ENCODE measurements at regions not wholly inside any gene's neighbourhood (a gene's known extent, or its start where the extent isn't known, plus 50 kb on each side); places are given as distances from the start of the nearest gene placed in this dataset.
"Not testable (repeated sequence)": the region's sequence is repeated elsewhere in the genome, so short reads cannot be mapped to it uniquely, and the experiment has no call there.

- H3K27ac ChIP-seq, result no peak overlapping the region
- DNase-seq, result no peak
- H3K9me3 ChIP-seq (ENCODE audit: severe bottlenecking), result no peaks in the 10 kb centered on the region
- H3K27me3 ChIP-seq (ENCODE audit: insufficient read depth, low read depth, severe bottlenecking), result no peaks in the 10 kb centered on the region
- no peak for TF ChIP-seq CTCF (IDR thresholded peaks at IDR 0.05; ENCODE audit: low read depth, low read length)
- H3K36me3 ChIP-seq, result peaks cover 21% of the 10 kb centered on the region
- H3K4me3 ChIP-seq (ENCODE audit: low read depth, low read length), result no peak overlapping the region
Observed at GRCh38 chr3:124336067-124336656, 344.2 kb upstream of the ROPN1 start.

DNA sequence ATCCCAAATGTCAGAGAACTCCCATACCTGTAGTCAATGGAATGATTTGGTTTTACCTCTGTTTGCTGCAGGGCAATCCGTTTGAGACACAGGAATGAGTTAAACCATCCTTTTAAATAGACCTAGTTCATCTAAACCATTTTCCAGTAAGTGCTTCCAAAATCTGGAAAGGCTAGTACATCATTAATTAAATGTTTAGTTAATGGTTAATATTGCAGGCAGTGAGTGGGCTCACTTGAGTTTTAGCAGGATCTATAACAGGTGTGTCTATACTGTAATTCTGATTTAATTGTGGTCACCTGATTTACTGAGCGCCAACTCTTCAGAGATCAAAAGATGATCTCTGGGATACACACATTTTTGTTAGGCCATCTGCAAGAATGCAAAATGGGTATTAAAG, 353.9 kb upstream of the ROPN1 start:
- Histone ChIP-seq H3K36me3 (peaks cover 3% of the 10 kb centered on the region), H3K9me3 (ENCODE audit: severe bottlenecking) (no peaks in the 10 kb centered on the region), H3K27ac (no peak overlapping the region), H3K27me3 (ENCODE audit: insufficient read depth, low read depth, severe bottlenecking) (no peaks in the 10 kb centered on the region), H3K4me3 (ENCODE audit: low read depth, low read length) (no peak overlapping the region)
- no peak for TF ChIP-seq CTCF (IDR thresholded peaks at IDR 0.05; ENCODE audit: low read depth, low read length)
- DNase-seq, result no peak

GRCh38 chr3:124346487-124346886, 354.6 kb upstream of the ROPN1 start:
- DNase-seq, result no peak
- Histone ChIP-seq H3K4me3 (ENCODE audit: low read depth, low read length) (no peak overlapping the region), H3K27ac (no peak overlapping the region), H3K27me3 (ENCODE audit: insufficient read depth, low read depth, severe bottlenecking) (no peaks in the 10 kb centered on the region), H3K9me3 (ENCODE audit: severe bottlenecking) (no peaks in the 10 kb centered on the region), H3K36me3 (peaks cover 3% of the 10 kb centered on the region)
- TF ChIP-seq CTCF (IDR thresholded peaks at IDR 0.05; ENCODE audit: low read depth, low read length), result no peak

- Histone ChIP-seq H3K4me3 (ENCODE audit: low read depth, low read length) (no peak overlapping the region), H3K27ac (no peak overlapping the region), H3K9me3 (ENCODE audit: severe bottlenecking) (no peaks in the 10 kb centered on the region), H3K36me3 (peaks cover 3% of the 10 kb centered on the region), H3K27me3 (ENCODE audit: insufficient read depth, low read depth, severe bottlenecking) (no peaks in the 10 kb centered on the region)
- DNase-seq, result no peak
- no peak for TF ChIP-seq CTCF (IDR thresholded peaks at IDR 0.05; ENCODE audit: low read depth, low read length)
Observed at GRCh38 chr3:124347418-124347817, 355.5 kb upstream of the ROPN1 start.

DNA sequence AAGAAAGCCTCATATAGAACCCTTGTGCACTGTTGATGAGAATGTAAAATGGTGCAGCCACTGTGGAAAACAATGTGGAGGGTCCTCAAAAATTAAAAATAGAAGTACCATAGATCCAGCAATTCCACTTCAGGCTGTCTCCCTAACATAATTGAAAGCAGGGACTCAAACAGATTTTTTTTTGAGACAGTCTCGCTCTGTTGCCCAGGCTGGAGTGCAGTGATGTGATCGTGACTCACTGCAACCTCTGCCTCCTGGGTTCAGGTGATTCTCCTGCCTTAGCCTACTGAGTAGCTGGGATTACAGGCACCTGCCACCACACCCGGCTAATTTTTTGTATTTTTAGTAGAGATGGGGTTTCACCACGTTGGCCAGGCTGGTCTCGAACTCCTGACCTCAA, 356.6 kb upstream of the ROPN1 start:
- DNase-seq; H3K9me3 ChIP-seq (ENCODE audit: severe bottlenecking); H3K4me3 ChIP-seq (ENCODE audit: low read depth, low read length); H3K27me3 ChIP-seq (ENCODE audit: insufficient read depth, low read depth, severe bottlenecking); H3K27ac ChIP-seq; H3K36me3 ChIP-seq: not testable (repeated sequence)

- peak; percentile 39 for DNase-seq
- Histone ChIP-seq H3K9me3 (ENCODE audit: severe bottlenecking) (no peaks in the 10 kb centered on the region), H3K4me3 (ENCODE audit: low read depth, low read length) (no peak overlapping the region), H3K36me3 (peaks cover 3% of the 10 kb centered on the region; the same call in 1 of the 2 replicates), H3K27ac (no peak overlapping the region), H3K27me3 (ENCODE audit: insufficient read depth, low read depth, severe bottlenecking) (no peaks in the 10 kb centered on the region)
- TF ChIP-seq CTCF (IDR thresholded peaks at IDR 0.05; ENCODE audit: low read depth, low read length), result peak; percentile 50; the same call in 1 of the 2 replicates
Observed at GRCh38 chr3:124351430-124352148, 359.7 kb upstream of the ROPN1 start.
